ENCODE measurements at regions not wholly inside any gene's neighbourhood (a gene's known extent, or its start where the extent isn't known, plus 50 kb on each side); places are given as distances from the start of the nearest gene placed in this dataset.

GRCh38 chr11:115042002-115042401 is 363.7 kb downstream of the NXPE2 start:
- Mint-ChIP-seq H3K4me3 (ENCODE audit: unreplicated experiment) (no peak overlapping the region), H3K9me3 (ENCODE audit: unreplicated experiment) (peaks cover 10% of the 10 kb centered on the region), H3K27me3 (ENCODE audit: insufficient read depth, unreplicated experiment) (peaks cover 31% of the 10 kb centered on the region), H3K4me1 (ENCODE audit: low read depth, unreplicated experiment) (no peaks in the 10 kb centered on the region), H3K27ac (ENCODE audit: unreplicated experiment) (no peak overlapping the region), H3K36me3 (ENCODE audit: insufficient read depth, unreplicated experiment) (no peaks in the 10 kb centered on the region)
- TF ChIP-seq, protein P1, sequence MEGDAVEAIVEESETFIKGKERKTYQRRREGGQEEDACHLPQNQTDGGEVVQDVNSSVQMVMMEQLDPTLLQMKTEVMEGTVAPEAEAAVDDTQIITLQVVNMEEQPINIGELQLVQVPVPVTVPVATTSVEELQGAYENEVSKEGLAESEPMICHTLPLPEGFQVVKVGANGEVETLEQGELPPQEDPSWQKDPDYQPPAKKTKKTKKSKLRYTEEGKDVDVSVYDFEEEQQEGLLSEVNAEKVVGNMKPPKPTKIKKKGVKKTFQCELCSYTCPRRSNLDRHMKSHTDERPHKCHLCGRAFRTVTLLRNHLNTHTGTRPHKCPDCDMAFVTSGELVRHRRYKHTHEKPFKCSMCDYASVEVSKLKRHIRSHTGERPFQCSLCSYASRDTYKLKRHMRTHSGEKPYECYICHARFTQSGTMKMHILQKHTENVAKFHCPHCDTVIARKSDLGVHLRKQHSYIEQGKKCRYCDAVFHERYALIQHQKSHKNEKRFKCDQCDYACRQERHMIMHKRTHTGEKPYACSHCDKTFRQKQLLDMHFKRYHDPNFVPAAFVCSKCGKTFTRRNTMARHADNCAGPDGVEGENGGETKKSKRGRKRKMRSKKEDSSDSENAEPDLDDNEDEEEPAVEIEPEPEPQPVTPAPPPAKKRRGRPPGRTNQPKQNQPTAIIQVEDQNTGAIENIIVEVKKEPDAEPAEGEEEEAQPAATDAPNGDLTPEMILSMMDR (IDR thresholded peaks at IDR 0.05; ENCODE audit: insufficient read depth in 1 of 2, low read depth in 1 of 2, low read length in 1 of 2, severe bottlenecking in 1 of 2, unreplicated experiment in 1 of 2), result no peak
- intact Hi-C loops (cut with micrococcal nuclease; ENCODE audit: unreplicated experiment), result no loop called here
- ChIA-PET CTCF (interaction anchor here (0.6 kb wide), 1 partner anchor 127 kb away, joined by 4 read pairs; no protein-coding TSS in a partner anchor), POLR2A (no interaction called here)
- DNase-seq, result no peak
- H3K4me3 ChIP-seq (ENCODE audit: low read depth, low read length), result no peak overlapping the region
- no peaks in the 10 kb centered on the region for H3K4me1 ChIP-seq
- no peaks in the 10 kb centered on the region for H3K27me3 ChIP-seq (replicated peaks; ENCODE audit: control insufficient read depth, insufficient read depth, low read length)
- H3K9me3 ChIP-seq, result no peaks in the 10 kb centered on the region
- BruUV-seq (replicated peaks), result no TSS peak
- no peaks in the 10 kb centered on the region for H3K36me3 ChIP-seq (ENCODE audit: control insufficient read depth, insufficient read depth, low read length)

- POLR2A ChIA-PET, result no interaction called here
- H3K36me3 ChIP-seq (ENCODE audit: control insufficient read depth, insufficient read depth, low read length), result no peaks in the 10 kb centered on the region
Observed at GRCh38 chr11:115047631-115048030, 369.3 kb downstream of the NXPE2 start.

DNA sequence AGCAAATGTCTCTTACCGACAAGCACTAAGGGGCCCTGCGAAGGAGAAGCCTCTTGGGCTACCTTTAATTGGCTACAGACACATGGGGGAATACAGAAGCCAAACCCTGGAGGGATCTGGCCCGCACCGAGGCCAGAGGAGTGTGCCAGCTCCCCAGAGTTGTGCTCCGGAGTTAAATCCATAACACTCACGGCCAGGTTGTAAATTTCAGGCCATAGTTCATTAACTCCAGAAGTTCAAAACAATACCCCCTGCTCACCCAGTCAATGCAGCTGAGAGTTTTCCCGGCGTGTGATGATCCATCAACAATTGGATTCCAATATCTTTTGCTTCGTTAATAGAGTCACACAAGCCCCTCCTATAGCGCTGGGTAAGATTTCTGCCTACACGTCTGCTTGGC is 371.5 kb downstream of the NXPE2 start:
- TF ChIP-seq, protein P1 (IDR thresholded peaks at IDR 0.05; ENCODE audit: insufficient read depth in 1 of 2, low read depth in 1 of 2, low read length in 1 of 2, severe bottlenecking in 1 of 2, unreplicated experiment in 1 of 2), result no peak
- ChIA-PET POLR2A (no interaction called here), CTCF (no interaction called here)
- intact Hi-C loops (cut with micrococcal nuclease; ENCODE audit: unreplicated experiment), result no loop called here
- H3K4me3 Mint-ChIP-seq (ENCODE audit: unreplicated experiment), result no peak overlapping the region
- Histone ChIP-seq H3K27me3 (replicated peaks; ENCODE audit: control insufficient read depth, insufficient read depth, low read length) (peaks cover 1% of the 10 kb centered on the region; the same call in 1 of the 2 replicates), H3K4me1 (no peaks in the 10 kb centered on the region), H3K4me3 (ENCODE audit: low read depth, low read length) (no peak overlapping the region), H3K36me3 (ENCODE audit: control insufficient read depth, insufficient read depth, low read length) (no peaks in the 10 kb centered on the region), H3K9me3 (no peaks in the 10 kb centered on the region)
- no peak for DNase-seq
- H3K27me3 Mint-ChIP-seq (ENCODE audit: insufficient read depth, unreplicated experiment), result peaks cover 38% of the 10 kb centered on the region
- no peak overlapping the region for H3K27ac Mint-ChIP-seq (ENCODE audit: unreplicated experiment)
- no peaks in the 10 kb centered on the region for H3K9me3 Mint-ChIP-seq (ENCODE audit: unreplicated experiment)
- BruUV-seq (replicated peaks), result no TSS peak
- H3K36me3 Mint-ChIP-seq (ENCODE audit: insufficient read depth, unreplicated experiment), result no peaks in the 10 kb centered on the region
- H3K4me1 Mint-ChIP-seq (ENCODE audit: low read depth, unreplicated experiment), result no peaks in the 10 kb centered on the region

More at GRCh38 chr11:115047631-115048030, 369.3 kb downstream of the NXPE2 start:
- Histone ChIP-seq H3K9me3 (no peaks in the 10 kb centered on the region), H3K27me3 (replicated peaks; ENCODE audit: control insufficient read depth, insufficient read depth, low read length) (peaks cover 1% of the 10 kb centered on the region; the same call in 1 of the 2 replicates), H3K4me3 (ENCODE audit: low read depth, low read length) (no peak overlapping the region), H3K4me1 (no peaks in the 10 kb centered on the region)
- no peaks in the 10 kb centered on the region for H3K4me1 Mint-ChIP-seq (ENCODE audit: low read depth, unreplicated experiment)
- peaks cover 36% of the 10 kb centered on the region for H3K27me3 Mint-ChIP-seq (ENCODE audit: insufficient read depth, unreplicated experiment)
- H3K36me3 Mint-ChIP-seq (ENCODE audit: insufficient read depth, unreplicated experiment), result no peaks in the 10 kb centered on the region
- no peak overlapping the region for H3K27ac Mint-ChIP-seq (ENCODE audit: unreplicated experiment)
- H3K9me3 Mint-ChIP-seq (ENCODE audit: unreplicated experiment), result no peaks in the 10 kb centered on the region
- intact Hi-C loops (cut with micrococcal nuclease; ENCODE audit: unreplicated experiment), result no loop called here
- no peak overlapping the region for H3K4me3 Mint-ChIP-seq (ENCODE audit: unreplicated experiment)
- TF ChIP-seq, protein P1 (IDR thresholded peaks at IDR 0.05; ENCODE audit: insufficient read depth in 1 of 2, low read depth in 1 of 2, low read length in 1 of 2, severe bottlenecking in 1 of 2, unreplicated experiment in 1 of 2), result no peak
- CTCF ChIA-PET, result no interaction called here
- no TSS peak for BruUV-seq (replicated peaks)
- no peak for DNase-seq

Data from Caco-2 (cell line).